OCI-LY7 (cell line): ENCODE measurements at regions not wholly inside any gene's neighbourhood (a gene's known extent, or its start where the extent isn't known, plus 50 kb on each side); places are given as distances from the start of the nearest gene placed in this dataset.

ENCODE experiments used
- BruUV-seq: library from RNA; stranded (reverse); fragments of 400-500 nt; replicated peaks from 2 replicates; lab custom pipeline; 2021; lab: Mats Ljungman, UMichigan
- CTCF ChIA-PET: fragments of 300-600 bp; sonication (Branson Sonifier 250); formaldehyde crosslinking; loops from one replicate; lab custom pipeline; 2022; ENCODE audit warnings: antibody characterized with exemption; ENCODE audit not compliant: unreplicated experiment; lab: Charles Lee
- POLR2A ChIA-PET: fragments of 300-600 bp; sonication (Branson Sonifier 250); formaldehyde crosslinking; loops from one replicate; lab custom pipeline; 2022; ENCODE audit warnings: antibody characterized with exemption; lab: Charles Lee
- DNase-seq: peaks from one replicate; pipeline ENCODE4 v3.0.0-alpha.2; 2015; ENCODE audit warnings: low spot score
- H2AFZ ChIP-seq: fragments of 200-600 bp; sonication (generic), shearing (Covaris generic); 2 replicates; pipeline ENCODE4 v1.6.1; 2014; ENCODE audit warnings: mild to moderate bottlenecking, antibody characterized with exemption, low read length, moderate library complexity
- H3K27ac ChIP-seq: fragments of 200-600 bp; sonication (generic); 2 replicates; pipeline ENCODE4 v1.5.1; 2014; ENCODE audit warnings: mixed run types, low read depth, mild to moderate bottlenecking, moderate library complexity, low read length, inconsistent platforms; ENCODE audit not compliant: poor library complexity, severe bottlenecking
- H3K36me3 ChIP-seq: fragments of 200-600 bp; sonication (generic); 2 replicates; pipeline ENCODE4 v1.6.1; 2014; ENCODE audit warnings: mild to moderate bottlenecking, antibody characterized with exemption, low read length, moderate library complexity, mixed read lengths; ENCODE audit not compliant: insufficient read depth
- H3K4me1 ChIP-seq: fragments of 200-600 bp; sonication (generic); 2 replicates; pipeline ENCODE4 v1.5.1; 2014; ENCODE audit warnings: mild to moderate bottlenecking, low read length; ENCODE audit not compliant: insufficient read depth, poor library complexity, severe bottlenecking
- H3K4me2 ChIP-seq: fragments of 200-600 bp; sonication (generic); 2 replicates; pipeline ENCODE4 v1.6.1; 2014; ENCODE audit warnings: mild to moderate bottlenecking, low read length
- H3K4me3 ChIP-seq: fragments of 200-600 bp; sonication (generic); 2 replicates; pipeline ENCODE4 v1.5.1; 2014; ENCODE audit warnings: mild to moderate bottlenecking, low read depth, low read length; ENCODE audit not compliant: poor library complexity, severe bottlenecking
- H3K79me2 ChIP-seq: fragments of 200-600 bp; sonication (generic); 2 replicates; pipeline ENCODE4 v1.6.1; 2016; ENCODE audit warnings: low read depth, mild to moderate bottlenecking, low read length, moderate library complexity, mixed read lengths; ENCODE audit not compliant: insufficient read depth
- H3K9me2 ChIP-seq: fragments of 200-600 bp; sonication (generic); 2 replicates; pipeline ENCODE4 v1.6.1; 2016; ENCODE audit warnings: mild to moderate bottlenecking, low read length, mixed read lengths; ENCODE audit not compliant: insufficient read depth
- H3K9me3 ChIP-seq: fragments of 200-600 bp; sonication (generic); 2 replicates; pipeline ENCODE4 v1.6.1; 2014; ENCODE audit warnings: mild to moderate bottlenecking, mixed run types, low read length, mixed read lengths
- H4K20me1 ChIP-seq: fragments of 200-600 bp; sonication (generic); 2 replicates; pipeline ENCODE4 v1.6.1; 2014; ENCODE audit warnings: mild to moderate bottlenecking, antibody characterized with exemption, low read length, moderate library complexity, mixed read lengths; ENCODE audit not compliant: insufficient read depth
- CTCF ChIP-seq: fragments of 200-600 bp; sonication (generic); conservative IDR thresholded peaks from 2 replicates; pipeline ENCODE4 v1.5.1; 2014; ENCODE audit warnings: mild to moderate bottlenecking, antibody characterized with exemption, low read length, moderate library complexity, mixed read lengths
- EZH2phosphoT487 ChIP-seq: fragments of 200-600 bp; sonication (generic); IDR thresholded peaks from 2 replicates; pipeline ENCODE4 v1.6.1; 2018; ENCODE audit warnings: low read depth, borderline replicate concordance, mild to moderate bottlenecking, mixed run types, antibody characterized with exemption, low read length, moderate library complexity, mixed read lengths
- intact Hi-C: fragments of 100-400 bp; cut with micrococcal nuclease; formaldehyde crosslinking; loops from one replicate; pipeline ENCODE4 v1.10.0; 2022; ENCODE audit not compliant: unreplicated experiment

GRCh38 chr4:135098061-135098460 is 896.5 kb upstream of the PABPC4L start:
- DNase-seq = no peak
- Histone ChIP-seq H3K9me3 (no peaks in the 10 kb centered on the region), H3K4me3 (no peak overlapping the region), H4K20me1 (no peaks in the 10 kb centered on the region), H3K9me2 (no peaks in the 10 kb centered on the region), H3K4me2 (no peak overlapping the region), H3K79me2 (no peaks in the 10 kb centered on the region), H3K27ac (no peak overlapping the region), H3K36me3 (no peaks in the 10 kb centered on the region), H3K4me1 (no peaks in the 10 kb centered on the region), H2AFZ (no peak overlapping the region)
- CTCF ChIA-PET = no interaction called here
- POLR2A ChIA-PET = no interaction called here
- no peak for TF ChIP-seq CTCF
- TF ChIP-seq EZH2phosphoT487 = no peak
- intact Hi-C loops = no loop called here
- no TSS peak for BruUV-seq

- H3K36me3 ChIP-seq = no peaks in the 10 kb centered on the region
- no TSS peak for BruUV-seq
- no peaks in the 10 kb centered on the region for H3K4me1 ChIP-seq
- ChIA-PET CTCF (no interaction called here), POLR2A (interaction anchor here (0.6 kb wide), 1 partner anchor 728 kb away, joined by 6 read pairs; no protein-coding TSS in a partner anchor)
- H3K4me3 ChIP-seq = no peak overlapping the region
- H3K4me2 ChIP-seq = no peak overlapping the region
- no peaks in the 10 kb centered on the region for H3K9me2 ChIP-seq
- no peaks in the 10 kb centered on the region; the same call in 1 of the 2 replicates for H3K9me3 ChIP-seq
- intact Hi-C loops = no loop called here
- TF ChIP-seq EZH2phosphoT487 = no peak
- TF ChIP-seq CTCF = no peak
- no peaks in the 10 kb centered on the region for H3K79me2 ChIP-seq
- no peak for DNase-seq
- H4K20me1 ChIP-seq = no peaks in the 10 kb centered on the region
- H2AFZ ChIP-seq = no peak overlapping the region
- H3K27ac ChIP-seq = no peak overlapping the region
Observed at GRCh38 chr4:135073389-135073788, 871.8 kb upstream of the PABPC4L start.

GRCh38 chr4:135072553-135072952 is 871.0 kb upstream of the PABPC4L start:
- H3K9me3 ChIP-seq = no peaks in the 10 kb centered on the region; the same call in 1 of the 2 replicates
- no peaks in the 10 kb centered on the region for H4K20me1 ChIP-seq
- no peak for DNase-seq
- no peak overlapping the region for H2AFZ ChIP-seq
- no peaks in the 10 kb centered on the region for H3K9me2 ChIP-seq
- POLR2A ChIA-PET = interaction anchor here (0.5 kb wide), 1 partner anchor 633 kb away, joined by 3 read pairs; no protein-coding TSS in a partner anchor
- CTCF ChIA-PET = no interaction called here
- H3K79me2 ChIP-seq = no peaks in the 10 kb centered on the region
- no peak overlapping the region for H3K4me2 ChIP-seq
- TF ChIP-seq EZH2phosphoT487 (no peak), CTCF (no peak)
- H3K4me1 ChIP-seq = no peaks in the 10 kb centered on the region
- no peak overlapping the region for H3K4me3 ChIP-seq
- no peak overlapping the region for H3K27ac ChIP-seq
- H3K36me3 ChIP-seq = no peaks in the 10 kb centered on the region
- no TSS peak for BruUV-seq
- intact Hi-C loops = no loop called here
